HG03108 (cell line): ENCODE measurements at regions not wholly inside any gene's neighbourhood (a gene's known extent, or its start where the extent isn't known, plus 50 kb on each side); places are given as distances from the start of the nearest gene placed in this dataset.
"Not testable (repeated sequence)": the region's sequence is repeated elsewhere in the genome, so short reads cannot be mapped to it uniquely, and the experiment has no call there.

Experiments
- ATAC-seq: cut with Tn5 transposase; IDR thresholded peaks from one replicate; pipeline ENCODE4 v1.9.1; 2021; ENCODE audit warnings: moderate library complexity; ENCODE audit not compliant: unreplicated experiment

DNA sequence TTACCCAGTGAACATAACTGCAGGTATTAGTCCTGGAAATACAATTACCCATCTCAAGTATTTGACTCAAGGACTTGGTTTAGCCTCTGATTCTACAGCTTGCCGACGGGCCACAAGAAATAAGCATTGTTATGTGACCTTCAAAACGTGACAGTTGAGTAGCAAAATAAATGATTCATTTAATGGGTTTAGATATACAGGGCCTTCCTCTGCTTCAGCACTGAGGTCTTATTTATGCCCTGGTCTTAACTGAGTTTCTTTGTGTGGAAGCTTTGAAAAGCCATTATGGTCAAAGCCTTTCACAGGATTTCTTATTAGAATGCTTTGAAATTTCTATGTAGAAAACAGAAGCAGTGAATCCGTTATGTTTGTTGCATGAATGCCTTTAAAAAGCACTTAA lies 899.2 kb upstream of the API5 start:
- no peak for ATAC-seq

DNA sequence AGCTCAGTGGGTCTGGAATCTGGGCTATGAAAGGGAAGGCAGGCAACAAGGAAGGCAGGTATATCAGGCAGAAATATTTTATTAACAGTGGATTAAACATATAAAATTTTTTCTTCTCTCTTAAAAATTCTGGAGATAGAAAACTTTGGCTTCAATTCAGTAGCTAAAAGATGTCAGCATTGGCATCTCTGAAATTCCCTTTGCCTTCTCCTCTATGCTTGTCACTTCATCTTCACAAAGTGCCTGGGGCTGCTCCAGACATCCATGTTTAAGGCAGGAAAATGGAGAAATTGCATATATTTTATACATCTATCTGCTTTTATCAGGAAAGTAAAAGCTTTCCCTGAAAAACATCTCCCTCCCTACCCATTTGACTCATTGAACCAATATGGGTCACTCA lies 894.1 kb upstream of the API5 start:
- ATAC-seq = no peak

DNA sequence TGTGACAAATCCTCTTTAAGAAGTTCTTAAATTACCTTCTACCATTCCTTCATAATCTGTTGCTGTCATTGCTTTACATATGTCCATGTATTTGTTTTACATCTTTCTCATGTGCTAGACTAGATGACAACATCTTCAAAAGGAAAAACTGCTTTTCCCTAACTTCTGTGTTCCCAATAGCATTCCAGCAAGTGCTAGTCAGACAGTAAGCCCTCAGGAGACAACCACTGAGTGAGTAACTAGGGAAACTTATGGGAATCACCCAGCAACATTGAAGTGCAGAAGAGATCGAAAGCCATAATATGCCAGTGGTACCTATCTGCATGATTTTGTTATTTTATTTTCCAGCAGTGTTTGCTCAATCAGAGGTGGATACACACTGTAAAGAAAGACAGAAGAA lies 889.7 kb upstream of the API5 start:
- no peak for ATAC-seq

DNA sequence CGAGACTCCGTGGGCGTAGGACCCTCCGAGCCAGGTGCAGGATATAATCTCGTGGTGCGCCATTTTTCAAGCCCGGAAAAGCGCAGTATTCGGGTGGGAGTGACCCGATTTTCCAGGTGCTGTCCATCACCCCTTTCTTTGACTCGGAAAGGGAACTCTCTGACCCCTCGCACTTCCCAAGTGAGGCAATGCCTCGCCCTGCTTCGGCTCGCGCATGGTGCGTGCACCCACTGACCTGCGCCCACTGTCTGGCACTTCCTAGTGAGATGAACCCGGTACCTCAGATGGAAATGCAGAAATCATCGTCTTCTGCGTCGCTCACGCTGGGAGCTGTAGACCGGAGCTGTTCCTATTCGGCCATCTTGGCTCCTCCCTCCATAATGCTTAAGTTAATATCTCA lies 876.9 kb upstream of the API5 start:
- ATAC-seq = not testable (repeated sequence)

DNA sequence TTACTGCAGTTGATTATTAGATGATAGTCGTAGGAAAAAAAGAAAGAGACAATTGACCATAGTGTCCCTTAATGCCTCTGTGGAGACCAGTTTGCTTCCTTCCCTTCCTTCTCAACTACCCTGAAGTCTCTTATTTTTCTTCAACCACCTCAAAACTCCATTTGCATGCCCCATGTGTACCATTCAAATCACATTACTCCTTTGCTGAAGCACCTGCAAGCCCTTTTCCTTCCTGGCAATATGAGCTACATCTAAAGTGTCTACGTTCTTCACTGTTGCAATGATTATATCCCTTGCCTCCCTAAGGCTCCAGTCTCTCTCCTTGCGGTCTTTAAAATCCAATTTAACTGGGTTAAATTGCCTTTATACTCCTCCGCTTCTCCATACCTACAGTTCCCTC lies 867.4 kb upstream of the API5 start:
- ATAC-seq = no peak

DNA sequence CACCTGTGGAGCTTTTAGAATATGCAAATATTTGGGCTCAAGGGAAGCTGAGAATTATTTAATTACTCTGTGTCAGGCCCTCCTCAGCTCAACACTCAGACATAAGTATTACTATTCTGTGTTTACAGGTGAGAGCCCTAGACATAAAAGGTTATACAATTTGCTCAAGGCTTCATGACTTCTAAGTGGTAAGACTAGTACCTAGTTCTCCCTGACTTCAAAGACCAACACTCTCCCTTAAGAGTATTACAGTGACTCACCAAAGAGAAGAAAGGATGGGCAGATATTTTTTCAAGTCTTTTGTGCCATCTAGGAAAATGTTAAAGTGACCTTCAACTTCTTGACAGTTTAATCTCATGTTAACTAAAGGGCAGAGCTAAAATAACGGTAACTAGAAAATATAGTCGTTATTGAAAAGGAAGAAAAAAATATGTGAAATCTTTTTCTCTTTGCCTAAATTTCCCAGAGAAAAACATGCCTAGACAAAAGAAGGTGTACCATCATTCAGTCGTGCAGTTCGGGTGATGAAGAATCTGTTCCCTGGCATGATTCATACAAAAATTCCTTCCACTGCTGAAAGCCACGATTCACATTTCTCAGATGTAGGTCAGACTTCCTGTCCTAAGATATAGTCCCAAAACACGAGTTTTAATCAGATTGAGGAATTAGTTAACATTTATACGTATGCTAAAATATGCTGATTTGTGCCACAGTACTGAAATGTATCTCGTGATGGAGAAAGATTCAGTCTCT lies 849.1 kb upstream of the API5 start:
- no peak for ATAC-seq

DNA sequence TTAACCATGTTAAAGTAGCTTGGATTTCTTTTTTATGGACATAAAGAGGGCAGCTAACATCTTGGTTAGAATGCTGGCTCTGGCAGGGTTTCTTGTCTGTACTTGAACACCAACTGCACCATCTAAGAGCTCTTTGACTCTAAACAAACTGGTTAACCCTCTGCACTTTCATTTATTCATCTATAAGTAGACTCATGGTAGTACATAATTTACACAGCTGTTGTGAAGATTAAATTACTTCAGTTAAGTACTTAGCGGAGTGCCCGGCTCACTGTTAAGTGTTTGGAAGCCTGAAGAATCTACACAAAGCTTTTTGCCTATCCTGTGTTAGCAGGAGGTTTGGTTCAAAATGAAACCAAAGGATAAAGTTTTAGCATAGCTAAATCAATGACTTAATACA lies 846.2 kb upstream of the API5 start:
- no peak for ATAC-seq

DNA sequence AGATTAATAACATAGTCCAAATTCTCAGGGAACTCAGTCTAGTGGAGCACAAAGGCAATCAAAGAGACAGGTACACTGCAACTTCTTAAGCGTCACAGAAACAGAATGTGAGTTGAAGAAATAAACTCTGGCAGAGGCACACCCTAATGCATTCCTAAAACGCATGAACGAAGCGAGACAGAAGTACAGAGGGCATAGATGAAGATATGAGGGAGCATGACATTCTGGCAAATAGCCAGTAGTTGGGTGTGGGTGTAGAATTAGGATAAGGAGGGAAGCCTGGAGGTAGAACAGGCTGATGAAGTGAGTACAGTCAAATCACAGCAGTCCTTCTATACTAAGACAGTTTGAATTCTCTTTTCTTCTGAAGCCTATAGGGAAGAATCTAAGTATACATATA lies 838.7 kb upstream of the API5 start:
- ATAC-seq = no peak

DNA sequence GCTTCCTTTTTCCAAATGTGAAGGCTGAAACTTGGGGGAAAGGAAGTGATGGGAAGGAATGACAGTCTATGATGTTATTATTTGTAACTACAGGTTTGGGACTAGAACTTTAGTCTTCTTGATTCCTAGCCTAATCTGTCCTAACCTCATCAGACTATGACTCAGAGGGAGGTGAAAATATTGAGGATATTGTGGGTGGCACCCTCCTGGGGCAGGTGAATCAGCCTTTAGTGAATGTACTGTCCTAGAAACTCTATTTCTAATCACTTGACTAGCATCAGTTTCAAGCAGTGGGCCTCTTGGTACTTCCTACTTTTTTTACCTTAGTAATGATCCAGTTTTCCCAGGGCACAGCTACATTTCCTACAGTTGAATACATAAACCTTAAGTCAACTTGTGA lies 829.0 kb upstream of the API5 start:
- no peak for ATAC-seq

DNA sequence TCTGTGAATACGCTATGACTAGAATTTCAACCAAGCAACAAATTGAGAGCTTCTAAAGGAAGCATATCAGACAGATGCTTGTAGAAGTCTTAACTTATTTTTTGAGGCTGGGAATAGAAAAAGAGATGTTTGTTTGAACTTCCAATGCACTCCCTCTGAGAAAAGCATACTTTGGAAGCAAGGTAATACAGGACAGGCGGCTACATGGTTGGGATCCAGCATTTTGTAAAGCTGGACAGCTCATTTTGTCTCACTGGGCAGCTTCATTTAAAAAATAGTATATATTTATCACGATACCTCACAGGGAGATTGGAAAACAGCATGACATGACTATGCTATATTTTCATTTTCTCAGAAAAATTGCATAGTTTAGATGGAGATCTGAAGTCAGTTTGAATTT lies 821.3 kb upstream of the API5 start:
- ATAC-seq = no peak

DNA sequence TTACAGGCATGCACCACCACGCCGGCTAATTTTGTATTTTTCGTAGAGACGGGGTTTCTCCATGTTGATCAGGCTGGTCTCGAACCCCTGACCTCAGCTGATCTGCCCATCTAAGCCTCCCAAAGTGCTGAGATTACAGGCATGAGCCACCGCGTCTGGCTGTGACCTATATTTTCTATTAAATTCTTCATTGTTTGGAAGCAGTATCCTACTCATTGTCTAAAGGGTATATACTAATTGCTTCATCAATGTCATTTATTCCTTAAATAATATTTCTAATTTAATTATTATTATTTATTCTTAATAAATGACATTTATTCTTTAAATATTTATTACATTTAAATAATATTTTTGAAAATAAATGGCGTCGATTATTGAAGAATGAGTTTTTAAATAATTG lies 817.3 kb upstream of the API5 start:
- ATAC-seq = no peak

DNA sequence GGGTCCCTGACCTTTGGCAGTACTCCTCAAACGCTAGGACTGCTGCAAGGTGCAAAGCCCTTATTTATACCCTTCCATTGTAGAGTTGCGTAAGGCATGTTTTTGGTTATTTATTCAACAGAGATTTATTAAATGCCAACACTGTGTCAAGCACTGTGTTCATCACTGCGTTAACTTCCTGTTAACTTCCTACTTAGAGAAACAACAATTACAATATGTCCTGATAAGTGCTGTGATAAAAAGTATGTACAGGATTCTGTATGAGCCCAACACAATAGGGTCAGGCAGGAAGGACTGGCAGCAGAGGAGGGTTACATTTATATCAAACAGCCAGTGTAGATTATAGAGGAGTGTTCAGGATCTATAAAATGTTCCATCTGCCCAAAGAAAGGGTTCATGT lies 812.8 kb upstream of the API5 start:
- no peak for ATAC-seq

DNA sequence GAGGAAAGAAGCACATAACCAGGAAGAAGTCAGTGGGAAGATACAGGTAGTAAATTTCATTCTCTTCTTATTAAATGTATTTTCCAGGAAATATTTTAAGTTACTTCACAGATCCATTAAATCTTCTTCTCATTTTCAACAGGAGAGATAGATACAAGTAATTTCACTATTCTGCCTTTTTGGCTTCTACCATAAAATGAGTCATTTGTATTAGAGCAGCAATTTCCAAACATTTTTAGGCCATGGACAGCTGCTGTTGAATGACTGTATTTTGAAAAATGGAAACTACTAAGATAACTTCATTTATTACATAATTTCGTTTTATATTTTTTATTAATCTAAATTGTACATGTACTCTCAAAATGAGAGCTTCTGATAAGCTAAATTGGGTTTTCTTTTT lies 809.6 kb upstream of the API5 start:
- no peak for ATAC-seq

DNA sequence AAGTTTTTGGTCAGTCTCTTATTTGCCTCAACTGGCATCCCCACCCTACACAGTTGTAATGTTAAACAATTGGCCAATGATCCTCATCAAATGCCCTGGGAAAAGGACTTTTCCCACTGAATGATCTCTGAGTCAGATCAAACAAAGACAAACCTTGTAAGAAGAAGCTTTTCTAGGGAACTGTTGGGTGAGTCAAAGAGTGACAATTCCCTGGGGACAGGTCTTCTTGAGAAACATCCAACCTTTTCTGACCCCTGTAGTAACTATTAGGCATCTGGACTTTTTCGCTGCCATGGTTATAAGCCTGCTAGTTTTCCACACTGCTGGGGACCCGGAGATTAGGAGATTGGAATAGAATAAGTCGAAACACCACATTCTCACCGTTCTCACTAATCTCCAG lies 789.8 kb upstream of the API5 start:
- ATAC-seq = no peak

DNA sequence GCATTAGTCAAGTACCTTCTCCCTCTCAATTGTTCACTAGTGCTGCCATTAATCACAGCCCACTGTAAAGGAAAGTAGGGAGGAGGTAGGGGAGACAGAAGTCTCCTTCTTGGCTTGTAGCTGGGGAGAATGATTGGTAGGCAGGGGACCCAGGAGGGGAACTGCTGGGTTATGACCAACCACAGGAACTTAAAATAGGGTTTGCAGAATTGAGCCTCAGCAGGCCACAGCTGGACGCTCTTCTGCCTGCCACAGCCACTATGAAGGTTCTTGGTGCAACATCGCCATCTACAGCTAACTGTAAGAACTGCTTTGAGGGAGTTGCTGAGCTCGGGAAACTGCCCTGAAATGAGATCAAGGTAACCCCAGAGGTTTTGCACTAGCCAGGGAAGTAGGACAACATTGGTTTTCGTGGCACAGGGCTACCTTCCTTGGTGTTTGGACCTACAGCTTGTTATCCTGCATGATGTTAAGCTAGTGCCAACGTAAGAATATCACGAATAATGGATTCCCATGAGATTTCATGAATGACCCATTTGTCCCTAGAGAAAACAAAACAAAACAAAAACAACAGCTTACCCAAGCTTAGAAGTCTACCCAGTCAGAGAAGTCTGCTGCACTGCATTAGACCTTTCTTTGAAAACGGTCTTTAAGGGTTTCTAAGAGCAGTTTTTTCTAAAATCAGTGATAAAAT lies 787.1 kb upstream of the API5 start:
- ATAC-seq = no peak

DNA sequence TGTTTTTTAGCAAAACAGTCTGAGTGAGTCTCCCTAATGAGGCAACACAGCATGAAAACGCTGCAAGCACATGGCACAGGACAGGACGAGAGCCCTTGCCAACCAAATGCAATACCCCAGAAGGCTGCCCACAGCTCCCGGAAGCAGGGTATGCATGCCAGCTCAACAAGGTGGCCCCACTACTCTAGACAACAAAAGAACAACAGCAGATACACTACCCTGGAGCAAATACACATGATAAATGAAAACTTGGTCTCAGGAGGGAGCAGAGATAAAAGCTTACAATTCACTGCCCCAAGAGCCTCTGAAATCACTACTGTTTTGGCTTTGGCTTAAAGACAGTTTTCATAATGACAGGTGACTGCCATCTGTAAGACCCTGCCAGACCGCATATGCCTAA lies 785.4 kb upstream of the API5 start:
- ATAC-seq = no peak

DNA sequence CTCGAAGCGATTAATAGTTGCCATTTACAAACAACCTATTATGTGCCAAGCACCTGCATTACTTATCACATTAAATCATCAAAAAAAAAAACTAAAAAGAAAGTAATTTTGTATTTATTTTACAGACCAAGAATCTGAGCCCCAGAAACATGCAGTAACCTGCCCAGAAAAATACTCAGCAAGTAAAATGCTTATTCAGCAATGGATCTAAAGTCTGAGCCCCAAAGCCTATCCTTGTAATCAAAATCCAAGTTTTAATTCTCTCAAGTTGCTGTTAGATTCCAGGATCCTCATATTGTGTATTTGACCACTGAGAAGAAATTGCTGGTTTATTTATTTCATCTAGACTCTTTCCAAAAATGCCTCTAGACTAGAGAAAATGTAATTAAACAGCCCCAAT lies 783.3 kb upstream of the API5 start:
- no peak for ATAC-seq

DNA sequence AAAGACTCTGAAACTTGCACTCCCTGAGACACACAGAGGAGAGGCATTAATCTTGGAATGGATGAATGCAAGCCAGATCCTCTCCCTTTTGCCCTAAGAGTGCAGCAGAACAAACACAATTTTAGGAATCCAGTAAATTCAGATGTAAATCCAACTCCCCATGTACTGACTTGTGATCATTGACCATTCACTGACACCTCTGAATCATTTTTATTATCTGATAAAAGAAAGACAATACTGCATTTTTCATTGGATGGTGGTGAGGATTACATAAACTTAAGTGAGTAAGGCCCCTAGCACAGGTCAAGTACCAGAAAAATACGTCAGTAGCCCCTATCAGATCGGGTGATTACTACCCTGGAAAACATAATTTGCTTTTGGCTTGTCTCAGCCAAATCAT lies 782.9 kb upstream of the API5 start:
- ATAC-seq = no peak

DNA sequence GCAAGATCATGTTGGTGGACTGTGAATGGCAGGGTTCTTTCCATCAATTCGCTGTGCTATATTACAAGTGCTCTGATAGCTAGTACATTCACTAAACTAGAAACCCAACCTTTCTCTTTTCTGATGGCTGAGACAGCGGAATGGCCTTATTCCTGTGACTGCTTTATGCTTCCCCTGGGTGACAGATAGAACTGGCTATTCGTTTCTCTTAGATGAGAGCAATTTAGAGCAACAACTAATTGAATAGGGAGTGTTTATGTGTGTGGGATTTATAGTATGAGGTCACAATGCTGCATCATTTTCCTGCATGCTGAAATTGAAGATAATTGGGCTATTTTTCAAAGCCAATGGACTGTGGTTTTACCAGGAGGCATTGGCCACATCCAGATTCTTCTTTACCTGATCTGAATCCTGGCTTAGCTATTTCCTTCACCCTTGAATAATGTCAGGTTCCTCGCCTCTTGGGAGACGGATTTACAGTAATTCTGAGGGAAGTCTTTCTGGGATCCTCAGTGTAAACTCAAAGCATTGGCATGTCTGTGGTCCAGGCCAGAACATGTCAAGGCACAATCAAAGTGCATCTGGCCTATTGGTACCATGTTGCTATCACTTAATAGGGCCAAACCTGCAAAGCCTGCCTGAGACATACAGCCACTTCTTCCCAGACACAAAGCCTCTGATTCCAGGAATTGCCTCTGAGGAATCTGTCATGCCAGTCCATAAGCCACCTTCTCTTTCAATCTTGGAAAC lies 775.0 kb upstream of the API5 start:
- ATAC-seq = no peak

DNA sequence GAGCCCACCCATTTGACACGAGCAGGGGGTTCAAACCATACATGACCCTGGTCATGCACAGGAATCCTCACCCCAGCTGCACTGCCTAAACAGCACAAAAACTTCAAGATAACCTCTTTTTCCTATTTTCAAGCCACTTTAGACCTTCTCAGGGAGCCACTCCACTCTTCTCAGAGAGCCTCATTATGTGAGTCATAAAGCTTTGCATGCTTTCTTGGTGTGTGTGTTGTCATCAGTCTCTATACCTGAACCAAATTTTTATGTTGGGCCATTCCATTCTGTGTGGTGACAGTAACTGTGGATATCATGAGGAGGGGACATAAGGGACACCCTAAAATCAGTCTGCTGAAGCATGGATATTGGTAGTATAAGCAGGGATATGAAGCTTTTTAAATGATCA lies 769.5 kb upstream of the API5 start:
- no peak for ATAC-seq

DNA sequence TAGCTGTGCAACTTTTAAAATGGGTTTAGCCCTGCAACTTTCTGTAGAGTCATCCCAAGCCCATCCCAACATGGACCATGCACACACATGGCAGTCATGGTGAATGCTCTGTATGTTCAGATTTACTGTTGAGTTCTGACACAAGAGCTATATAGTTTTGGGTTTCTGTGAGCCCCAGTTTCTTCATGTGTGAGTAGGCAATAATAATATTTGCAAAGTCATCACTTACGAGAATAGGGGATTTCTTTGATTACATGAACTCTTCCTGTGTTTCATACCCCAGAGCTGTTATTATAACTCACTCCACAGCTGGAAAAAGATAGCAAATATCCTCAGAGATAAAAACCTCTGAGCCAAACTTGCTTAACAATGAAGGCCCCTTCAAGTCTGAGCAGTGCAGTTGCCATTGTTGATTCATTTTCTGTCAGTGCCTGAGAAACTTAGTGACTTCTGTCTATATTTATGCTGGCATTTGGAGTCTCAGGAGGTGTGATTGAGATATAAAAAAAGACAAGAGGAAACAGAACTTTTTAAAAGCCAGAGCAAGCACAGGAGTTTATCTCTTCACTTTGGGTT lies 767.9 kb upstream of the API5 start:
- no peak for ATAC-seq

DNA sequence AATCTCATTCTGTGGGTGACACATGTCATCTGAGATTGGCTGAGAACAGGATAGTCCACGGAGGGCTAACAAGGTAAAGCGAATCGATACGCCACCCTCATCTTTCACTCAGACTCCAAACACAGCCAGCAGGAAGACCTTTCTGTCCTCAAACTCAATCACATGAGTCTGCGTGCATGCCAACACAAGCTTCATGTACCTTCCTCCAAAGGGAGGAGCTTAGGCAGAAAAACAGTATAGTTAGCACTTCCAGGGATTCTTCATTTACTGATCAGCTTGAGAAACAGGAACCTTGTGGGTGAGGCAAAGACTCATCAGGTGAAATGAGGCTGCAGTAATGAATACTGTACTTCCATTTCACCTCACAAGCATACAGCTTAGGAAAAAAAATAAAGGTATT lies 767.1 kb upstream of the API5 start:
- no peak for ATAC-seq
